ENCODE measurements at regions not wholly inside any gene's neighbourhood (a gene's known extent, or its start where the extent isn't known, plus 50 kb on each side); places are given as distances from the start of the nearest gene placed in this dataset.

DNA sequence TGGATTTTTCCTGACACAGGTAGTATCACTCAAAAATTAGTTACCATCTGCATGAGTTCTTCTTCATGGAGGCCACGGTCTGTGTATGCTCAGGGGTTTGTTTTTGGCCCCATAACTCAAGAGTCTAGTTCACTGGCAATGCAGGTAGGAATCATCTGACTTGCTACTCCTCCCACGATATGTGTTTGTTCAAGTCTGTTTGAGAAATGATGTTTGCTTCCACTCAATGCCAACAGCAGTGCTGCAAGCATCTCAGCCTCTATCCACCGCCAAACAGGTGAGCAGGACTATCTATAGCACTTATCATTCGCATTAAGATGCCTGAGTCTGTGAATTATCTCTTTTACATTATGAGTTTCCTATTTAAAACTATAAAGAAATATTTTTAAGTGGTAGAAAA, 264.8 kb upstream of the PTGER4 start:
- DNase-seq = no peak

DNA sequence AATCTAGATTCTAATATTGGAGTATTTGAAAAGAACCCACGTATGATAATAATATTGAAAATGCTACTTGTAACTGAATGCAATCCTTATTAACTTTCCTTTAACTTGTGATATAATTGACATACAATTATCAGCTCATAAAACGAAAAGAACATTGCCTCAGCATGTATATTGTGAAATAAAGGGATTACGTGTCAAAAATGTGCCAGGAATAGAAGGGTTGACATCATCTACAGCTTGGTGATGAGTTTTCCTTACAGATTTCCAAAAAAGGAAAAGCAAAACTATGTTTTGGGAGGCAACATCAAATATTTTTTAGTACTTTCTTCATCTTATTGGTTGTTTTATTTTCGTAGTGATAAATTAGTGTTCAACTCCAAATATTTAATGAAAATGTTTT, 266.0 kb upstream of the PTGER4 start:
- DNase-seq = no peak

DNA sequence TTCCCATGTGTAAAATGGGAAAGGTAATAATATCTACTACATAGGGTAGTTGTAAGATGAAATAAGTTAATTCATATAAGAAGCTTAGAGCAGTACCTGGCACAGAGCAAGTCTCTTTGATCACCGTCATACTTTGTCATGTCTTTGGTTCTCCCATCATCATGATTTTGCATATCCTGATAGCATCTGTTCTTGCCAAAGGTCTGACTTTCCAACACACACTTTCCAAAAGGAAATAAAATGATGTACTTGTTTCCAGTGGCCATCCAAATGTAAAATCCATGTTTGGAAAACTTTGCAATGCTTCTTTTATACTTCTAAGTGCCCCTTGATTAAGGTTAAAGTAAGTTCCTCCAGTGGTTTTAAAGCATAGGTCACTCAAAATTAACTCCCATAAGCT, 266.9 kb upstream of the PTGER4 start:
- no peak for DNase-seq

DNA sequence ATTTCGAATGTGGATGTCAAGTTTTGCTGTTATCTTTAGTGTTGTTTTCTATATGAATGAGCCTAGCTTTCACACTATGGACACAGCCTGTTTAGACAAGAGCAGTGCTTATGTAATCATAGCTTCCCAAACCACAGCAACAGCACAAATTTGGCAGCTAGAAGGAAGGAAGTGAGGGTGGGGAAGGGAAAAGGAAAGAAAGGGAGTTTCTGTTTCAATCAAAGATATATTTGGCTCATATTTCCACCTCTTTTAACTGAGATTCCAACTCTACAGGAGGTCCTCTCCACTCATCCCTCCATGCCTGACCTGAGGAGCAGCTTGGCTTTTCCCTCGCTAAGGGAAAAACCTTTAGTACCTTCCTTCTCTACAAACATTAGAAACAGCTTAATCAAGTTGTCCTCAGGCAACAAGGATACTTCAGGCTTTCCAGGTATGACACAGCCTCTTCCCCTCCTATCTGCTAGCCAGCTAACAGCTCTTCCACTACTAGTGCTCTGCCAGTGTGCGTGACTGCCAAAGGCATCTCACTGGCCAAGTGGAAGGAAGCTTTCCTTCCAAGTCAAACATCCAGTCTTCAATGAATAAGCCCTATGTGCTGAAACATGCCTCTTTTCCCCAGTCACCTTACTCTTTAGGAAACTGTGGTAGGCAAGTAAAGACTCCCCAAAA, 268.6 kb upstream of the PTGER4 start:
- no peak for DNase-seq

DNA sequence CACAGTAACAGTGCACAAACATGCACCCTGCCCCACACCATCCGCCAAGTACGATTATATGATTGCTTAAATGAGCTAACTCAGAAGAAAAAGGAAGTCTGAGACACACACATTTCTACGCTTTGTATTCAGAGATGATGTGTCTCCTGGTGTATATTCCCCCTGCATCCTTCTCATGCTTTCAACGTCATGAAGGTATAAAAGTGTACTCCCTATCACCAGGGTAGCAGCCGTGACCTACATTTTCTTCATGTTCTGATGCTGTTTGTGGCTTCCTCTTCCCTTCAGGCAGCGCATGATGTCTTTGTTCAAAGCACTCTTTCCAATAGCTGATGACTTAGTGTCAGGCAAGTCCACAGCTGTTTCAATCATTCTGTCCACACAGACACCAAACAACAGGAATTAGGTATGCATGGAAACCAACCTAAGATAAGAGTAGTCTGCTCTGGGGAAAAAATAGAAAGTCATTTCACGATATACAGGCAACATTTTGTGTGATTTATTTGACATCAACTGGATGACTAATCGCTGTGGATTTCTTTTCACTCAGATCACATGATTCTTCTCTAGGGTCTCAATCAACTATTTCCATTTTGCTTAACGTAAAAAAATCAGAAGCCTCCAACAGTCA, 269.4 kb upstream of the PTGER4 start:
- DNase-seq = peak in 1 of 56 donors; percentile 2

DNA sequence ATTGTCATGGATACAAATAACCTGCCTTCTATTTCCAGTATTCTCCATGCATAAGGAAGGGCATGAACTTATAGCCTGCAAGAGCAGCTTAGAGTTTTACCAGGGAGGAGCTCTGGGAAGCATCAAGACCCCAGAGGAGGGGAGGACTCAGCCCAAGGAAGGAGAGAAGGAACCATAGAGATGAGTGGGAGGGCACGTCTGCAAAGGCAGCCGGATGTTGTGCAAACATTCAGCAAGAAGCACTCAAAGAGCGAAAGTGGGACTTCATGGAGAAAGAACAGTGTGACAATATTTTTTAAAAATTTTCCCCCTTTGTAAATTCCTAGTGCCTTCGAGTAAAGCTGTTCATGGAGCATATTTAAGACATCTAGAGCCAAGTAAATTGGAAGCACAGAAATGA, 270.1 kb upstream of the PTGER4 start:
- DNase-seq = no peak

DNA sequence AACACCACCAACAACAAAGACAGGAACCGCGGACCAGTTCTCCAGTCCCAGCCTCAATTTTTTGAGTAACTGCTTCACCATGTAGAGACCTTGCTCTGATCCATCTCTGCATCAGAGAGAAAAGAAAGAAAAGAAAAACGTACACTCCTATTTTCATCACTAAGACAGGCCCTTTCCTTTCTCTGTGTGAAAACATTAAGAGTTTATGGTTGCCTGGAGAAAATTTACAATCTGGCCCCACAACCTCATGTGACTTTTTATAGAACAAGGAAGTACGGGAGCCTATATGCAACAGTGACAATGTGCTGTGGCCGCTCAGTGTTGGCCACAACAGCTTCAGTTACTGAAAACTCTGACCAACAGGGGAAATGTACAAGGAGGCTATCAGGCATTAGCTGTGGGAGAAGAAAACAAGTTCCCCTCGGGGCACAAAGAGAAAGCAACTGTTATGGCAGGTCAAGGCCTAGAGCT, 272.9 kb upstream of the PTGER4 start:
- DNase-seq = no peak

DNA sequence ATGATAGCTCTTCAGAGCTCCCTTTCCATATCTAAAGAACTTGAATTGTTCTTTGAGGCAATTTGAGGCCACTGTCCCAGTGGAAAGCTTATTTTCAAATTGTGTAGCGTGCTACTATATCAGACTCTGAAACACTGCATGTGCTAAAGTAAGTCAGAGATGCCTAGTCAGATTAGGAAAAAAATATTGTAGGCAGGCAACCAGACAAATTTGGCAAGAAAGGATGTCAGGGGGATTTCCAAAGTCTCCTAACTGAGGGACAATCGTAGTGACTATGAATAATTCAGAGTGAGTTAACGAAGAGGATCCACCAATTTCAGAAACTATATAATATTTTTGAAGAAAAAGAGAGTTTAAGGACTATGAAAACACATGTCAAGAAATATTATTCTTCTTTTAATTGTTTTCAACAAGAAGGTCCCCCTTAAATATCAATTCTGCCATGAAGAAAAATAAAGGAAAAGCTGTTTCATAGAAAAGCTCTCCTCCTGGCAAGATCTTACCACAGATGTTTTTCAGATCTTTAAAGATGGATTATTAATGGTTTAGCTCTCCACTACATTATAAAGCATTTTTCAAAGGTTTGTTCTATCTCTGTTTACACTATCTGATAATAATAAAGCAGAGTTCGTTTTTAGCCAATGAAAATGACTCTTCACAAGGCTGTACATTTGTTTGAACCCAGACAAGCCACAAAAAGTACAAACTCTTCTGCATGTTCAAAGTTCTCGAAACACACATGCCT, 273.5 kb upstream of the PTGER4 start:
- no peak for DNase-seq

DNA sequence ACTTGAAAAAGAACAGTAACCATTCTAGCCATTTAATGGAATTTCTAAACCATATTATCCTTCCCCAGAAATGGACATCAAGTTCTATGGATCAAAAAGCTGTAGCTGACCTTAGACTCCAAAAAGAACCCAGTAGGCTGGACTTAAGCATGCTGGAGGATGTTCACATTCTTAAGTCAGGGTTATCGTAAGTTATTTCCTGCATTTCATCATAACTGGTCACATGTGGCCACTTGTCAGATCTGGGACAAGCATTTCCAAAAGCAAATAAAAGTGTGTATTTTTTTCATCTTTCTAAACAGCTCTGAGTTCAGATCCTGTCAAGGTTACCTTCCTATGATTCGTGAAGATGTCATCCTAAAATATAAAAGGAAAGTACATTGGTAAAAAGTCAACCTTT, 274.5 kb upstream of the PTGER4 start:
- no peak for DNase-seq

DNA sequence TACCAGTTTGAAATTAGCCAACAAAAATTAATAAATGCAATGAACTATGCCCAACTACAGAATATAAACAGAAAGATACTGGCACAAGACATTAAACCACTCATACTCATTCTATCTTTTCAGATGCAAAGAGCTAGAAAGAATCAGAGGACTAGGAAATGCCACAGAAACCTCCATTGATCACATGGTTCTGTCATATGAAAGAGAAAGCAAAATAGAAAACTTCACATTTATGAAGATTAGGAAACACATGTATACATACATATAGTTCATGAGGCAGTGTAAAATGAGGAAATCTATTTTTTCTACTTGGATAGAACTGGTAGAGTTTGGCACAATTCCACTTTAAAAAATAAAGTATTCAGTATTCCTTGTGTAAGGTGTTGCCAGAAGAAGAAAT, 275.1 kb upstream of the PTGER4 start:
- DNase-seq = no peak

DNA sequence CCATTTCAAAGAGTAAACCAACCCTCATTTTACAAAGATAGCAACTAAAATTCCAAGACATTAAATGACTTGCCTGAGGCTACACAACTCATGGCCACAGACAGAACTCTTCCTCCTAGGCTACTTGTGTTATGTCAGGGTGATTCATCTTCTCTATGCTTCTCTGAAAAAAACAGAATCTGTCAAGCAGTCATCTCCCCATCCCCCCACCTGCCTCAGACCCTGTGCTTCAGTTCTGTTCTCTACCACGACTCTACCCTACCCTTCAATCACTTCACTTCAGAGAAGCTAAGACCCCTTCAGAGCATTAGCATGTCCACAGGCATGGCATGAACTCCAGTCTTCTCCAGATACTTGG, 277.7 kb upstream of the PTGER4 start:
- DNase-seq = no peak

DNA sequence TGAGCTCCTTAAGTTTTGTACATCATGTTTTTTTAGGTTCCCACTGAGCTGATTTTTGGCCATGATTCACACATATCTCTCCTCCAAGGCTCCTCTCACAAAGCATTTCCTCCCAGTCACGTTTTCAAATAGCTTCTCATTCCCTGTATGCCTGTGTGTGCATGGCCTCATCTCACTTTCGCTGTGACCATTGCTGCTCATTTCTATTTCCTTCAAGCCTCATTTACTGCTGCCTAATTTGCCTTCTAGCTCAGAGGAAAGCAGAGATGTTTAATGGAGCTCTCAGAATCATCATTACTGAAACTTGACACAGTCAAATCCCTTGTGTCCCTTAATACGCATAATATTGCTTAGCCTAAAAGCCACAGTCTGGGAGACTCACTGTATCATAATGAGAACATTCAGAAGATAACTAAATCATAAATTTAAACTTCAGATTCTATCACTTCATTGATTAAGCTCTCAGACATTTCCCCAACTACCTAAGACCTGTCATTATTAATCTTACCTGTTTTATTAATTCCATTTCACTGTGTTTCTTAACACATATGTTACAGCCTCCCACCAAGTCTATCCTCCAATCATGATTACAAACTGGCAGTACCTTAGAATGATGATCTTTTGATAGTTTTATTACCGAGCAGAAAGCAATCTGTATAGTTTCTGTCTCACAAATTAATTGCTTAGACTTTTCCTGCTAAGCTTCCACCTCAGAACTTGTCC, 278.3 kb upstream of the PTGER4 start:
- DNase-seq = no peak

DNA sequence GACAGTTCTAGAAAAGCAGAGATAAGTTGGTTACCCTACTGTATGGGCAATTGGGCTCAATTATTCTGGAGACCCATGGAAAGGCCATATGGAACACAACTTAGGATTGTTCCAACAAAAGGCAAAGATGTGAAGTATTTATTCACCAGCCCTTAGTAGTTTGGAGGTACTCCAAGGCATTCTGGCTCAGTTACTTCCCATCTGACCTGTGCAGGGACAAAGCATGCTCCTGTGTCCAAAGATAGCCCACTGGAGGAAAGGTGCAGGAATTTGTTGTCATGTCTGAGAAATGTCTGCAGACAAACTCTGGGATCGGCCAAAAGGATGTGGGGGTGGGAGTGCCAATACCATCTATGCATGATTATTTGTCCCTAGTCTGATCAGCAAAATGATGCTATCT, 279.5 kb upstream of the PTGER4 start:
- no peak for DNase-seq

DNA sequence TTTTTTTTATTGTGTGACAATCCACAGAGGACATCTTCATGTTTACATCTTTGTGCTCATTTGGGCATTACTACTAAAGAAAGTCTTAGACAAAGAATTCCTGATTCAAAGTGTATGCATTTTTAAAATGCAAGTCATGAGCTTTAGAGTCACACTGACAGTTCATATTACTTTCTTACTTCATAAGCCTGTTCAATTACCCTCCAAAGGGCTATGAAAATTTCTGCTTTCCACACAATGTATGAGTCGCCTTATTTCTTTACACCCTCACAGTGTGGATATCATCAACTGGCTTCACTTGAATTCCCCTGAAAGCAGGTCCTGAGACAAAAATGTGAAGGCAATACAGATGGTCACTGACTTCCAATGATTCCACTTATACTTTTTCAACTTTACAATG, 280.4 kb upstream of the PTGER4 start:
- no peak for DNase-seq

DNA sequence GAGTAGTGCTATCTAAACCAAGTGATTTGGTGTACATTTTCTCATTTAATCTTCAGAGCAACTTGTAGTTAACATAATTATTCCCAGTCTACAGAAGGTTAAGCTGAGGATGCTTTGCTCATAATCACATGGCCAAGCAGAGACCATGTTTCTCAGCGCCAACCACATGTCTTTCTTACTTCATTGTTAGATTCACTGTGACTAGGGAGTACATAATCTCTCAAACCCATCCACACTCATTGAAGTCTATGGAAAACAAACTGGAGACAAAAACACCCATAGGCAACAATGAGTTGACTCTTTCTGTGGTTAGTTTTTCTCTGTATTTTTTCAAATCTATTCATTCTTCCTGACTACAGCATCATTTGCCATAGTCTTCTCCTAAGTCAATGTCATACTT, 281.7 kb upstream of the PTGER4 start:
- no peak for DNase-seq

DNA sequence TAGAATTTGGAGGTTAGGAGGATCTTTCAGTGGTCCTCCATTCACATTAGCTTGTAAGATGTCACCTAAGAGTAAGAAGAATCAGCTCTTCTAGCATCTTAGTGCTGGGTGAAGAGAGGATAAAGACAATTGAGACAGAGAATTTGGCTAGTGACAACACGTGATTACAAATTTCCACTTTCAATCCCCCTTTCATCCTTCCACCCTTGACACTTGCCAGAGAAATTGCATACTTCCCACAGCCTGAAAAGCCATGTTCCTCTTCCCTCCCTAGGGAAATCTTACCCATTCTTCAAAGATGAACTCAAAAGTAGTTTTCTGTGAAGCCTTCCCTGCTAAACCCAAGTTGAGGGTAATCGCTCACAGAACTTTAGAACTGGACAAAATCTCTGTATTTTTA, 282.6 kb upstream of the PTGER4 start:
- no peak for DNase-seq

DNA sequence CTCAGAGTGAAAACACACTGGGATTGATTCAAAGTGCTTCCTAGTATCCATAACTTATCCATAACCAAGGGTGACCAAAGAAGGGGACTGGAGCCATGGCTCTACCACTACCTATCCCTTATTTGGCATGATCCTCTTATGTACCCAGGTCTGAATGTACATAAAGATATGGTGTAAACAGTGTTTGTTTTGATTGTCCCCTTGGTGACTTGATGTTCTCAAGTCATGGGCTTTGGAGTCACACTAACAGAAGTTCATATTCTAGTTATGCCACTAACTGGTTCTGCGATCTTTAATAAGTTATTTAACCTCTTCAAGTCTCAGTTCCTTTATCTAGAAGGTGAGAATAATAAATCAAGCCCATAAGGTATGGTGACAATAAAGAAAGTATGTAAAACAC, 283.4 kb upstream of the PTGER4 start:
- DNase-seq = no peak

DNA sequence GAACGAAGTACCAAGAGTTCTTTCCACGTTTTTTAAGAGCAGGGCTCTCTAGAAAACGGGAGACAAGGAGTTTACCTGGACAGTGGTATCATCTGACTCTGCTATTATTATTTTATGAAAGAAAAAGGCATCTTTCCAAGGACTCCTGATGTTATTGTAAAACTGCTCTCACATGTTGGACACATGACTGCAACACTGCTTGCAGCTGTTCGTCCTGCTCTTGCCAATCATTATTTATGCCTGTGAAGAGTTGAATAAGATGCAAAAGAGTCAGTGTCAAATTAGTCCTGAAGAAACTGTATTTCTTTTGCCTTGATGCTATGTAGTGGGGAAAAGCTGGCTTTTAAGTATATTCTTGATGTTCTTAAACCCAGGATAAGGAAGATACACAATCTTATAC, 284.5 kb upstream of the PTGER4 start:
- DNase-seq = no peak

DNA sequence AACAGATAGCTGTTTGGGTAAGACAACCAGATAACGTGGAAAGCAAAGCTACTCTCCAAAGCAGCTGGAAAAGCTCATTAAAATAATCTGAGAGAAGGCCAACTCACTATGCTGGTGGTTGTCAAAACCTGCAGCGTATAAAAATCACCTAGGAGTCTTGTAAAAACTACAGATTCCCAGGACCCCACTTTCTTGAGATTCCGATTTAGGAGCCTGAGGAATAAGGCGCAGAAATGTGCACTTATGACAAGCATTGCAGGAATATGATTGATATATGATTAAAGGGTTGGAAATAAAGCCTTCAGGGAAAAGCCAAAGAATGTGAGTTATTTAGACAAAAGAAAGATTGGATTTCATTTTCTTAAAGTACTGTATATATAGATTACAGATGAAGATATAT, 285.0 kb upstream of the PTGER4 start:
- no peak for DNase-seq

DNA sequence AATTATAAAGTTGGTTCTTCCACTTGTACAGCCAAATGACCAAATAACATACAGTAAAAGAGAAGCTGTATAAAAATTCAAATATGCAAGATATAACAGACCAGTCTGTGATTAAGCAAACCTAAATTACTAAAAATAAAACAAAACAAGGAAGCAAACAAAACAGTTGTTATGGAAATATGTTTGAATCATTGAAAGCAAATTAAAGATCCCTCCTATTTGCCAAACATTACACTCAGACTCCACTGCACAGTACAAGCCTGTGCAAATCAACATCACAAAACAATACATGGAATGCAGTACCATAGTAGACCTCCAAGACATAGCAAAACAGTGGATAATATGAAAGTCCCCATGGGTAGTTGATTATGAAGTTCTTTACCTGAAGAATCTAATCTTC, 288.1 kb upstream of the PTGER4 start:
- no peak for DNase-seq

DNA sequence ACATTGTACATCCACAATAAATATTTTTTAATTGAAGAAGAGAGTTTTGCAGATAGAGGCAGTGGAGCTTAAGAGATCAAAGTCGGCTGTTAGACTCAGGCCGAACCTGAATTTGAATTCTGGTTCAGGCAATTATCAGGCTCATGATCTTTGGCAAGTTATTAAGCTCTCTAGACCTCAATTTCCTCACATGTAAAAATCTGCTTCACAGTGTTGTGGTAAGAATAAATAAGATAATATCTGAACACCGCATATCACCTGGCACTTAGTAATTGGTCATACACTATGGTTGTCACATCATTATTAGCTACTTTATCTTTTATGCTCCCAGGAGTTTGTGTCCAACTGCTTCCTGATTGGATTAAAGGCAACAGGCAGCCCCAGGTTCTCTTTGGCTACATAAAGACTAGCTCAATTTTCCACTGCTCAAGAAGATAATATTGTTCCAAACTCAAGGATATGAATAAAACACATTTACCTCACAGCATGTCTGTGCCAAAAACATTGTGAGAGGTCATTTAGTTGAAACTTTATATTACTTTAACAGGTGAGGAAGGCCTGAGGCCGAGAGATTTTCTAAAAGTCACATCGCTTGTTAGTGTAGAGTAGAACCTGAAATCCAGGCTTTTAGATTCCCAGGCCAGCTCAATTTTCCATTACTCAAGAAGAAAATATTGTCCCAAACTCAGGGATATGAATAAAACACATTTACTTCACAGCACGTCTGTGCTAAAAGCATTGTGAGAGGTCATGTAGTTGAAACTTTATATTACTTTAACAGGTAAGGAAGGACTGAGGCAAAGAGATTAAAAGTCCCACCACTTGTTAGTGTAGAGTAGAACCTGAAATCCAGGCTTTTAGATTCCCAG, 289.2 kb upstream of the PTGER4 start:
- DNase-seq = no peak
